ENCODE measurements at regions not wholly inside any gene's neighbourhood (a gene's known extent, or its start where the extent isn't known, plus 50 kb on each side); places are given as distances from the start of the nearest gene placed in this dataset.

DNA sequence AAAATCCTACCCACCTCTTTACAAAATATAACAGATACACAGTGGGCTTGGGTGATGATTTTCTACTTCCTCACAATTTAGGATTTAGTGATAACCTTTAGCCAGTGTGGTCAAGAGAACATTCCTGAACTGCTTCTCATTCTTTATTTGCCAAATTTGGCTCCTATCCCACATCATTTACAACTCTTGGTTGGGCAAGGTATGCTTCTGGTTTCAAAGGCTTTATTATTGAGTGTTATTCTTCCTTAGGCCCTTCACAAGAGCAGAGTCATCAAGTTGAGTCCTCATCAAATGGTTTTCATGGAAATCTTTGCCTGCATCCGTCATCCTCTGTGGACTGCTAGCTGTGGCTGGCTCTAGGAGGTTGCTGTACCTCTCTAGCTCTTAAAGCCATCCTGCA is 472.0 kb upstream of the ETAA1 start:
- dilution Hi-C loops (cut with MboI; ENCODE audit: extremely low pct_ligation_motif_present, low sequenced_read_pairs): no loop called here
- Histone ChIP-seq H3K4me1 (ENCODE audit: control insufficient read depth, extremely low read depth, insufficient read depth, low read length) (no peaks in the 10 kb centered on the region), H3K9me3 (replicated peaks; ENCODE audit: control insufficient read depth, insufficient read depth, low read length) (no peaks in the 10 kb centered on the region), H3K4me3 (replicated peaks in 1 of 3; ENCODE audit: insufficient read depth in 1 of 3, low read depth in 1 of 3, low read length in 3 of 3) (no peak overlapping the region), H3K9me1 (replicated peaks; ENCODE audit: control insufficient read depth, extremely low read depth, insufficient read depth, low read length) (no peaks in the 10 kb centered on the region), H3K4me2 (ENCODE audit: insufficient read depth, low read length) (no peak overlapping the region), H2AFZ (ENCODE audit: low read depth, low read length) (no peak overlapping the region), H4K20me1 (replicated peaks; ENCODE audit: control insufficient read depth, extremely low read depth, insufficient read depth, low read length) (no peaks in the 10 kb centered on the region), H3K27ac (ENCODE audit: insufficient read depth, low read depth, low read length) (no peak overlapping the region), H3K27me3 (ENCODE audit: control insufficient read depth in 2 of 2, insufficient read depth in 2 of 2, low read length in 2 of 2) (no peaks in the 10 kb centered on the region), H3K9ac (replicated peaks; ENCODE audit: extremely low read depth, insufficient read depth, low read length) (no peak overlapping the region), H3K36me3 (ENCODE audit: control insufficient read depth in 2 of 2, extremely low read depth in 1 of 2, insufficient read depth in 2 of 2, low read length in 2 of 2) (no peaks in the 10 kb centered on the region), H3K79me2 (ENCODE audit: control insufficient read depth, insufficient read depth, low read length) (no peaks in the 10 kb centered on the region)
- BruUV-seq (replicated peaks): no TSS peak
- POLR2A ChIA-PET: no interaction called here
- peak; percentile 9 for DNase-seq (ENCODE audit: low read depth, low spot score)
- no peak for TF ChIP-seq POLR2AphosphoS5 (IDR thresholded peaks at IDR 0.05; ENCODE audit: insufficient read depth, low read depth, low read length)
- TF ChIP-seq POLR2A (IDR thresholded peaks at IDR 0.05; ENCODE audit: low read depth, low read length): no peak
- TF ChIP-seq, protein P1, sequence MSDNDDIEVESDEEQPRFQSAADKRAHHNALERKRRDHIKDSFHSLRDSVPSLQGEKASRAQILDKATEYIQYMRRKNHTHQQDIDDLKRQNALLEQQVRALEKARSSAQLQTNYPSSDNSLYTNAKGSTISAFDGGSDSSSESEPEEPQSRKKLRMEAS (IDR thresholded peaks at IDR 0.05; ENCODE audit: insufficient read depth, insufficient read length): no peak
- no peak for TF ChIP-seq GATA2 (IDR thresholded peaks at IDR 0.05; ENCODE audit: insufficient read depth, insufficient read length, low read depth, low read length)
- CTCF ChIA-PET: interaction anchor here (1.4 kb wide), 1 partner anchor 387 kb away, joined by 3 read pairs; no protein-coding TSS in a partner anchor
- intact Hi-C loops (cut with micrococcal nuclease): no loop called here
- no peak for FAIRE-seq

DNA sequence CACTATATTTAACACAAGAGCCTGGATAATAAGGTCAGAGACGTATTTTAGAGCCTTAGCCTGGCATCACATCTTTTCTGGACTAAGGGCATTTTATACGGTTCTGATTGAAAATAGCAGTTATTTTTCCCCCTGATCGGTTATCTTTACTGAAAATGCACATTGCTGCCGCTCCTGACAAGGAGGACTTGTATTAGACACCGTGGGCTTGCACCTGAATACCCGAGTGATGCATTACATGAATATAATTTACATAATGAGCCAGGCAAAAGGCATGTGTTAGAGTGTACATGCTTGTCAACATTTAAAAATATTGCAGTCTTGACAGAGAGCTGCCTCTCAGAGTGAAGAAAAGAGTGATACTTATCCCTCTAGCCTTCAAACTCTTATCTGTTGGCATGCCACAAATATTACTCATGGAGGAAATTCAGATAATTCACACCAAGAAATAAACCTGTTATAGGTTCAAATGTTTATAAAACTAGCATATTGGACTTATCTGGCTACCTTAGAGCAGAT is 470.5 kb upstream of the ETAA1 start:
- H3K9me1 ChIP-seq (replicated peaks; ENCODE audit: control insufficient read depth, extremely low read depth, insufficient read depth, low read length): no peaks in the 10 kb centered on the region
- TF ChIP-seq EZH2 (IDR thresholded peaks at IDR 0.05; ENCODE audit: borderline replicate concordance, low read depth, low read length, severe bottlenecking): no peak
- no peak for TF ChIP-seq GATA2 (IDR thresholded peaks at IDR 0.05; ENCODE audit: insufficient read depth, insufficient read length, low read depth, low read length)
- TF ChIP-seq, protein P2, sequence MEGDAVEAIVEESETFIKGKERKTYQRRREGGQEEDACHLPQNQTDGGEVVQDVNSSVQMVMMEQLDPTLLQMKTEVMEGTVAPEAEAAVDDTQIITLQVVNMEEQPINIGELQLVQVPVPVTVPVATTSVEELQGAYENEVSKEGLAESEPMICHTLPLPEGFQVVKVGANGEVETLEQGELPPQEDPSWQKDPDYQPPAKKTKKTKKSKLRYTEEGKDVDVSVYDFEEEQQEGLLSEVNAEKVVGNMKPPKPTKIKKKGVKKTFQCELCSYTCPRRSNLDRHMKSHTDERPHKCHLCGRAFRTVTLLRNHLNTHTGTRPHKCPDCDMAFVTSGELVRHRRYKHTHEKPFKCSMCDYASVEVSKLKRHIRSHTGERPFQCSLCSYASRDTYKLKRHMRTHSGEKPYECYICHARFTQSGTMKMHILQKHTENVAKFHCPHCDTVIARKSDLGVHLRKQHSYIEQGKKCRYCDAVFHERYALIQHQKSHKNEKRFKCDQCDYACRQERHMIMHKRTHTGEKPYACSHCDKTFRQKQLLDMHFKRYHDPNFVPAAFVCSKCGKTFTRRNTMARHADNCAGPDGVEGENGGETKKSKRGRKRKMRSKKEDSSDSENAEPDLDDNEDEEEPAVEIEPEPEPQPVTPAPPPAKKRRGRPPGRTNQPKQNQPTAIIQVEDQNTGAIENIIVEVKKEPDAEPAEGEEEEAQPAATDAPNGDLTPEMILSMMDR (IDR thresholded peaks at IDR 0.05; ENCODE audit: extremely low read depth in 1 of 2, insufficient read depth in 1 of 2, low read depth in 1 of 2, low read length in 2 of 2): no peak
- TF ChIP-seq, protein P1 (IDR thresholded peaks at IDR 0.05; ENCODE audit: insufficient read depth, insufficient read length): no peak
- no peak for TF ChIP-seq FOS (IDR thresholded peaks at IDR 0.05; ENCODE audit: borderline replicate concordance, insufficient read depth, low read length)
- TF ChIP-seq MYC (IDR thresholded peaks at IDR 0.05; ENCODE audit: low read depth, low read length): no peak
- no peak for TF ChIP-seq POLR2A (IDR thresholded peaks at IDR 0.05; ENCODE audit: low read depth, low read length)
- TF ChIP-seq JUN (IDR thresholded peaks at IDR 0.05; ENCODE audit: borderline replicate concordance, insufficient read depth, insufficient read length, low read depth): no peak
- no peak for TF ChIP-seq POLR2AphosphoS5 (IDR thresholded peaks at IDR 0.05; ENCODE audit: insufficient read depth, low read depth, low read length)
- H4K20me1 ChIP-seq (replicated peaks; ENCODE audit: control insufficient read depth, extremely low read depth, insufficient read depth, low read length): no peaks in the 10 kb centered on the region
- intact Hi-C loops (cut with micrococcal nuclease) (no loop called here), dilution Hi-C loops (cut with MboI; ENCODE audit: extremely low pct_ligation_motif_present, low sequenced_read_pairs) (no loop called here)
- no peaks in the 10 kb centered on the region for H3K79me2 ChIP-seq (ENCODE audit: control insufficient read depth, insufficient read depth, low read length)
- no TSS peak for BruUV-seq (replicated peaks)
- no peaks in the 10 kb centered on the region for H3K4me1 ChIP-seq (ENCODE audit: control insufficient read depth, extremely low read depth, insufficient read depth, low read length)
- DNase-seq (ENCODE audit: low read depth, low spot score): no peak
- peaks cover 0 to 1% of the 10 kb centered on the region in 2 experiments for H3K27me3 ChIP-seq (ENCODE audit: control insufficient read depth in 2 of 2, insufficient read depth in 2 of 2, low read length in 2 of 2)
- H2AFZ ChIP-seq (ENCODE audit: low read depth, low read length): no peak overlapping the region
- no peaks in the 10 kb centered on the region for H3K9me3 ChIP-seq (replicated peaks; ENCODE audit: control insufficient read depth, insufficient read depth, low read length)
- no peak for FAIRE-seq
- no peaks in the 10 kb centered on the region for H3K36me3 ChIP-seq (ENCODE audit: control insufficient read depth in 2 of 2, extremely low read depth in 1 of 2, insufficient read depth in 2 of 2, low read length in 2 of 2)
- H3K4me3 ChIP-seq (replicated peaks in 1 of 3; ENCODE audit: insufficient read depth in 1 of 3, low read depth in 1 of 3, low read length in 3 of 3): no peak overlapping the region
- H3K27ac ChIP-seq (ENCODE audit: insufficient read depth, low read depth, low read length): no peak overlapping the region
- CTCF ChIA-PET: no interaction called here
- POLR2A ChIA-PET: no interaction called here
- no peak overlapping the region for H3K4me2 ChIP-seq (ENCODE audit: insufficient read depth, low read length)
- no peak overlapping the region for H3K9ac ChIP-seq (replicated peaks; ENCODE audit: extremely low read depth, insufficient read depth, low read length)

Data from endothelial cell of umbilical vein (primary cell).